Jurkat, Clone E6-1 (cell line): ENCODE measurements at regions not wholly inside any gene's neighbourhood (a gene's known extent, or its start where the extent isn't known, plus 50 kb on each side); places are given as distances from the start of the nearest gene placed in this dataset.
"Not testable (repeated sequence)": the region's sequence is repeated elsewhere in the genome, so short reads cannot be mapped to it uniquely, and the experiment has no call there.

Source experiments
- DNase-seq: peaks from one replicate; pipeline ENCODE4 v3.0.0-alpha.2; 2011; ENCODE audit warnings: low read depth, low spot score
- H3K4me3 ChIP-seq: 2 replicates; pipeline ENCODE4 v1.5.1; 2011; ENCODE audit warnings: mild to moderate bottlenecking, low read length, control low read depth, moderate library complexity

DNA sequence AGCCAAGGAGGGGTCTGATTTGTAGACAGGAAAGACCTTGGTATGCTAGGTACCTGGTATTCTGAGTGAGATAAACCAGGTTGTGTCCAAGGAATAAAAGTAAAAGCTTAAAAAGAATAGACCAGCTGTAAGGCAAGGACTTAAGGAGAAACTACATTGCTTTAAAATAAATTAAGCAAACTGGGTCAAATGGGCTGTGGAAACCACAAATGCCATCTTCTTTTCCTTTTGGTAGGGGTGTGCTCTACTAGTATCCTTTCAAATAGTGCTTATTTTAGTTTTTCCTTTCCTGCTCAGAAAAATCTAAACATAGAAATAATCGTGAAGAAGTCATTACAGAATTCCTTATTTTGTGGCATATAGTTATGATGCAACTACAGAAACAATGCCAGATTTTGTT is 138.6 kb upstream of the KLF12 start:
- H3K4me3 ChIP-seq, result no peak overlapping the region
- DNase-seq, result no peak

DNA sequence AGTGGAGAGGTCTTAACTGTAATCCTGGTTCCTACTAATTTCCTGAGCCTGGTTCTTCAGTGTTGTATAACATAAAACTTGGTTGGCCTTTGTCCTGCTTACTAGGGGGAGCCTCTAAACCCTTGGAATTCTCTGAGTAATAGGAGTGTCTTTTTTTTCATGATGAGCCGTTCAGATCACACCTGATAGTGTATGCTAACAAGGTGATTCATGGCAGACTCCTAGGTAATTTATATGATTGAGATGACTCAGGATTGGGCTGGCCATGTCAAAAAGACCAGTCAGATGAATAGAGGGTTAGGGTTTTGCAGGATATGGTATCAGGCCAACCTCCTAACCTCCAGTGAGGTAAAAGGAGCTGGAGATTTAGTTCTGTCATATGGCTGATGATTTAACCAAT is 135.8 kb upstream of the KLF12 start:
- H3K4me3 ChIP-seq, result no peak overlapping the region
- no peak for DNase-seq

DNA sequence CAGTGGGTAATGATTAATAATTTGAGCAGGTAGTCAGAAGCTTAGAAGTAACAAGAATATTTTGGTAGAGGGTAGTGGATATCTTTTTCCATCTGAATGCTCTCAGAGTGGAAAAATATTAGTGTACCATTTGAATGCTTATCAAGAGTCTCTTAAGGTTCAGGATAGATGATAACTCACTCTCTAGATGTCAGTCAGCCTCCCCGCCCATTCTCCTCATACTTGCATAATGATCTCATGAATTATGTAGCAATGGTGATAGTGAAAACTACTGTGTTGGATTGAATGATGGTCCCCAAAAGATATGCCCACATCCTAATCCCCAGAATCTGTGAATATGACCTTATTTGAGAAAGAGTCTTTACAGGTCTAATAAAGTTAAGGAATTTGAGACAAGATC is 132.7 kb upstream of the KLF12 start:
- H3K4me3 ChIP-seq, result no peak overlapping the region
- DNase-seq, result no peak

DNA sequence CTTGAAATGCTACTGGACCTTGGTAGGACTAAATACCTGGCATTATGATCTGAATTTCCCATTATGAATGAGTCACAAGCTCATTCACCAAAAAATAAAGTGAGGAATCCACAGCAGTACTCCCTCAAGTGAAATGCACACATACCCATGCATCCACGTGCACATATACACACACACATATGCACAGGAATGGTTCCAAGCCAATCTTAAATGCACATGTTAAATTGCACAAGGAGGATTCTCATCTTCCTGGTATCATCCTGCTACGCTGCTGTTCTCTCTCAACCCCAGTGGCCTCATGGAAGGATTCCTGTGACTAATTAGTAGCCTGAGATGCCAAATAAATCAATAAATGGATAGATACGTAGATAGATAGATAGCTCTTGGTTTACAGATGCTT is 132.1 kb upstream of the KLF12 start:
- no peak for DNase-seq
- H3K4me3 ChIP-seq, result no peak overlapping the region

DNA sequence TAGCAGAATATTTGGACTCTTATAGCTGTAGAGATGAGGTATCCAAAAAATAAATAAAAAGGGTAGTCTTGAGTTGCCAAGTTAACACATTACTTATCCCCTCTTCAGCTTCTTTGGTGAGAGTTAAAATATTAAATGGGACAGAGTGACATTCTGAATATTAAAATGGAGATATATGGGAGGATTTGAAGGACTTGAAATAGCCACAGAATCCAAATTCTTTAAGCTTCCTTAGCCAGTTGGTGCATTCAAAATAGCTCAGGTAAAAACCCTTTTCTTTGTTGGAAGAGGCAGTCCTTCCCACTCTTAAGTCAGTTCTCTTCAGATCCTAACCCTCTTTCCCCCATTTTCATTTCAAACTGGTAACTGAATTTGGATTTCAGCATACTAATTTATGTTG is 130.1 kb upstream of the KLF12 start:
- no peak overlapping the region for H3K4me3 ChIP-seq
- no peak for DNase-seq

DNA sequence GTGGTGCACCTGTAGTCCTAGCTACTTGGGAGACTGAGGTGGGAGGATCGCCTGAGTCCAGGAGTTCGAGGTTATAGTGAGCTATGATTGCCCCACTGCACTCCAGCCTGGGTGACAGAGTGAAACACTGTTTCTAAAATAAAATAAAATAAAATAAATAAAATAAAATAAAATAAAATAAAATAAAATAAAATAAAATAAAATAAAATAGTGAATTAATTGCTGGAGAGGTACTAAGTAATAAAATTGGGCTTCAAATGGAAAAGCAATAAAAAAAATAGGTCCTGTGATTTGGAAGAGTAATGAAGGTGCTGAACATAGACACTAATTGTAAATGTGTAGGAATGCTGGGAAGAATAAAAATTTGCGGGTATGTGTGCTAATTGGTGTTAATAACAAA is 126.2 kb upstream of the KLF12 start:
- not testable (repeated sequence) for H3K4me3 ChIP-seq, DNase-seq

DNA sequence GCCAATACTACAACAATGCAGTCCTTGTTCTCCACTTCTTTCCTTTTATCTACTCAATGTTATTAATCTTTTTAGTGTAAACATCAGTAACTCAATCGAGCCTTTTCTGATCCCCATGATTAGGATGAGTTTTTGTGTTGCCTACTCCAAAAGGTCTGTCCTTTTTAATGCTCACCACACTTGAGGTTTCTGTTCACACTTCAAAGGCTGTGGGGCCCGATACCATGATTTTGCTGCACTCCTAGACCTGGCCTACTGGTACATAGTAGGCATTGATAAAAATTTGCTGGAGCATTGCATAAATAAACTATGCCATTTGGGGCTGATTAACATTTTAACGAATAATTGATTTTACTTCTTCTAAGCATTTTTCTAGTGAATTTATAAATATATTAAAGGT is 125.4 kb upstream of the KLF12 start:
- no peak for DNase-seq
- no peak overlapping the region for H3K4me3 ChIP-seq

DNA sequence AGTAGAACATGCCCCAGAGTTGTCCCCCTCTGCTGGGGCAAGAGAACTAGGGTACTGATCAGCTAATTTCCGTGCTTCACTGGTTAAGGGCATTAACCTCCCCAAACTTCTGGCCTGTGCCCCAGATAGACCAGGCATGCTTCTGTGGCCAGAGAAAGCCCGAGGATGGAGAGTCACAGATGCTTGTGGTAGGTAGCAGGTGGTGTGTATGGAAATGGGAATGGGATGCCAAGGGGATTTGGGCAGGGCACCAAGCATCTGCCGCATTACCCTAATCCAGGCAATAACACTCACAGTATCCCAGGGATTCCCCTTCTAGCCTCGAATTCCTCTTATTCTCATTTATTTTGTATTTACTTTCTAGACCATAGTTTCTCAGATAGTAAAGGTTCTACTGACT is 124.8 kb upstream of the KLF12 start:
- no peak for DNase-seq
- H3K4me3 ChIP-seq, result no peak overlapping the region

DNA sequence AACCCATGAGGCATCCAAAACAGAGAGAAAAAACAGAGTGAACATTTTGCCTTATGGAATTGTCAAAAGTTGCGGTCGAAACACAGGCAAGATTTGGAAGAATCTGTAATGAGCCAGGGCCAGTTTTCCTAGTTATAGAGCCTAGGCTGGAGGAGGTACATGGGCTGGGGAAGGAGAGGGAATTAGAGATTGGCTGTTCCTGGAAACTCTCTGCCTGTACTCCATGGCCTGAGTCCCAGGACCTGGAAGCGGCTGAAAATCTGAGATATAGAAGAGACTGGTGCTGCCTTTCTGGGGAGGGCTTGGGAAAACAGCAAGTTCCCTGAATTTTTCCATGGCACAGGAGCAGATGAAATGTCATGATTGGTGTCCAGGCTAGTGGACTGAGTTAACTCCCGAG is 122.8 kb upstream of the KLF12 start:
- no peak overlapping the region for H3K4me3 ChIP-seq
- no peak for DNase-seq

DNA sequence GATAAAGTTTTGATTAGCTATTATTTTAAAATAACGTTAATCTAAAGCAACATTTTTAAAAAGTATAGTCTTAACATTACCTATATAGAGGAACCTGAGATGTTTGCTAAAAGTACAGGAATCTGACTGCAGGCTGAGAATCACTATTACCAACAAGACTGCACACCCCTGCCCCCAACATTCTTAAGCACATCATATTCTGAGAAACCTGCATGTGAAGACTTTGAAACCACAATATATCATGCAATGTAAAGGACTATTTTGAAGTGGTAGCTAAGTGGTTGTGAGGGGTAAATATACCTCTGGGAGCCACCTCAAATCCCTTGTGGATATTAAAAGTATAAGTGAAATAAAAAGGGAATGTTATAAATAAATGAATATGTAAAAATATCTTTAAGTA is 119.0 kb upstream of the KLF12 start:
- no peak for DNase-seq
- H3K4me3 ChIP-seq, result no peak overlapping the region

DNA sequence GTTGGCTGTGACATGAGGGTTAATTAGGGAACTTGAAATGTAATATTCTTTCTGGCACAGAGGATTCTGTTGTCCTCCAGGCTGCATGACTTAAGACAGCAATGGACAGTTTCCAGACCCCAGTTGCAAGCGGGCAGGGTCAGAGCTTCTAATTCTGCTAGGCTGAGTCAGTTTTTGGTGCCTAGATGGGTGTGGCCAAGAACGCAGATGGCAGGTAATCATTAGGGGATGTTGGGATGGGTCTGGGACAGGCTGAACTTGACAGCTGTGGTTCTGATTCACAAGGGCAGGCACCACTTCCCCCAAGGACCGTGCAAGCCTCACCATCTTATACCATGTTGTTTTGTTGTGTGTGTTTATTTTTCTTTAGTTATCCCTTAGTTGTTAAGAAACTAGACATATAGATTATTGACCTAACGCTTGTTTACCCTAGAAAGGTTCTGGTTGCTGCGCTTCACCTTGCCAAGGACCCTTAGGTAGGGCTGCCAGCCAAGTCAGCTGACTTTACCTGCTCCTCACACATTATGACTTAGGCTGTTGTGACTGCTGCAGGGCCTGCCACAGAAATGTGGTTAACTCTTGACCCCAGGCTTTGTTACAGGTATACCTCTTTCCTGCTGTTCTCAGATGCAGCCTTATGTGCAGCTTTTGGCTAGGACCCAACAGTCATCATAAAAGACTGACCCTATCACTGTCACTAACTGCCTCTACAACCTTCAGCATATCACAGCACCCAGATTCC is 117.7 kb upstream of the KLF12 start:
- H3K4me3 ChIP-seq, result no peak overlapping the region
- no peak for DNase-seq

DNA sequence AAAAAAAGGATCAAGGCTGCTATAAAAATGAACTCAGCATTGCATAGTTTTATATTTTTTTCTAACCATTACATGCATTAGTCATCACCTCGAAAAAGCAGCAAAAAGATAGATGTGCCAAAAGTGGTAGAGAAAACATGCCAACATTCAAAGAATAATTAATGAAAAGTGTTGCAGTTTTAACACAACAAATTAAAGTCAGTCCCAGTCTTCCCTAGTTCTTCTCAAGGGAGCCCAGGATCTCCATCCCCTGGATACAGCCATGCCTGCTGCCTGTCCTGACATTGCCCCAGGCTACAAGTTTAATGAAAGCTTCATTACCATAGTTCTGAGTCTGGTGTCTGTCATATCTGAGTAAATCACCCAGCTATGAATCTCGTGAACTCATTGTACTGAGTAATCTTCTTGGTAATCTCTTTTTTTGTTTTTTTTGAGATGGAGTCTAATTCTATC is 116.6 kb upstream of the KLF12 start:
- no peak for DNase-seq
- H3K4me3 ChIP-seq, result no peak overlapping the region

DNA sequence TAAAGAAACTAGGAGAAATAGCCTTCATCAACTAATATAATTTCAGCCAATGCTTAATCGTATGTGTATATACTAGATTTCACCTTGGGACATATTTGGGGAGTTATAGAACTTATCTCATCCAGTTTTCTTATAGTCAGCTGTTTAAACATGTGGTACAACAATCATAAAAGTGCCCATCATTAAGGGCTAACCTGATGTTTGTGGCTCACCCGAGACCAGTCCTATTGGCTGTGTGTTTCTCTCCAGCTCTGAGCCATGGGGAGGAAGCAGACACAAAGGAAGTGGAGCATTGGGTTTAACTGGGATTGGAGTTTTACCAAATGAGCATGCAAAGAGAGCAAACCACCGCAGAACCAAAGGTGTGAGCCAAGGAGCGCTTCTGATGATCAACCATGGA is 114.3 kb upstream of the KLF12 start:
- H3K4me3 ChIP-seq, result no peak overlapping the region
- no peak for DNase-seq

DNA sequence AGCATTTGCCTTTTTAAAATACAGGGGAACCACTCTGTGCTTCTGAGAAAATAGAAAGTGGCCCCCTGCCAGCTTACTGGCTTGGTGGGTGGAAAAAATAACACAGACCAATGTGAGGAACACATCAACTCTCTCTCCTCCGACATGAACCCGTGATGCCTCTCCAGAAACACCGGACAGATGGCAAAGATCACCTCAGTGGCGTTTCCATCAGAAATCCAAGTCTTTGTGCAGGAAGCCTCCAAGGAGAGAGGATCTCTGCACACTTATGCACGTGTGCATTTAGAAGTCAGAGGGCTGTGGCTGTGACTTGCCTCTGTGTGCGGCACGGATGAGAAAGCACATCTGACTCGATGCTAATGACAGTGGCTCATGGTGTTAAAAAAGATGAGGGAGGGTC is 112.3 kb upstream of the KLF12 start:
- no peak for DNase-seq

DNA sequence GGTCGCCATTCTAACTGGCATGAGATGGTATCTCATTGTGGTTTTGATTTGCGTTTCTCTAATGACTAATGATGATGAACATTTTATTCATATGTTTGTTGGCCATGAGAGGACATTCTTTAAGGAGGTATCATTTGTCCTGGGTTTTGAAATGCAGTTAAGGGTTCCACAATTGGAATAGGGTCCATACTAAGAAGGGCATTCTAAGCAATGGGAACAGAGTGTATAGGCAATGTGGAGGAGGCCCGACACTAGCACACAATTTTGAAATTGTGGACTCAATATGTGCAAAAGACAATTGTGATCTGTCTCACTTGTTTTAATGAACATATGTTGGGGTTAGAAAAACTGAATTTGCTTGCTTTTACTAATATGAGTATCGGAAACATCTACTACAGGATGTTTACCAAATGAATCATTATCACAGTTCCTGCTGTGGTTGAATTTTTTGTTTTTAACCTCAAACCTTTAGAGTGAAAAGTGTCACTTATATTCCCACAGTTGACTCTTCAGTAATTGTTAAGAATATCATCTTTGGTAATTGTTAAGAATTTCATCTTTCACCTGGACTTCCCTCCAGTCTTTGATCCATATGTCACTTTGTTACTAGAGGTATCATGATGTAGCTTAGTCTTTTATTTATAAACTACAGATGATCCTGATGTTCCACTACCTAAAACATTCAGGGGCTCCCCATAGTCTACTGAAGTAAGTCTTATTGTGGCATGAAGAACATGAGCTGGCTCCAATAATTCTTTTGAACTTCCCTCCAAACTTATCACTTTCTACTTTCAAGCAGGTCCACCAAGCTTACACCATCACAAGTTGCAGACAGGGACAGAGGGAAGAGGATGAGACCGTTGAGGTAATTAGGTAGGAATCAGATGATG is 109.7 kb upstream of the KLF12 start:
- peak; percentile 18 for DNase-seq
- no peak overlapping the region for H3K4me3 ChIP-seq

More for the DNA sequence above, 112.3 kb upstream of the KLF12 start:
- no peak overlapping the region for H3K4me3 ChIP-seq

DNA sequence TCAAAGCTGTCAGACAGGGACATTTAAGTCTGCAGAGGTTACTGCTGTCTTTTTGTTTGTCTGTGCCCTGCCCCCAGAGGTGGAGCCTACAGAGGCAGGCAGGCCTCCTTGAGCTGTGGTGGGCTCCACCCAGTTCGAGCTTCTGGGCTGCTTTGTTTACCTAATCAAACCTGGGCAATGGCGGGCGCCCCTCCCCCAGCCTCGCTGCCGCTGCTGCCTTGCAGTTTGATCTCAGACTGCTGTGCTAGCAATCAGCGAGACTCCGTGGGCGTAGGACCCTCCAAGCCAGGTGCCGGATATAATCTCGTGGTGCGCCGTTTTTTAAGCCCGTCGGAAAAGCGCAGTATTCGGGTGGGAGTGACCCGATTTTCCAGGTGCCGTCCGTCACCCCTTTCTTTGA is 107.1 kb upstream of the KLF12 start:
- DNase-seq, H3K4me3 ChIP-seq: not testable (repeated sequence)

DNA sequence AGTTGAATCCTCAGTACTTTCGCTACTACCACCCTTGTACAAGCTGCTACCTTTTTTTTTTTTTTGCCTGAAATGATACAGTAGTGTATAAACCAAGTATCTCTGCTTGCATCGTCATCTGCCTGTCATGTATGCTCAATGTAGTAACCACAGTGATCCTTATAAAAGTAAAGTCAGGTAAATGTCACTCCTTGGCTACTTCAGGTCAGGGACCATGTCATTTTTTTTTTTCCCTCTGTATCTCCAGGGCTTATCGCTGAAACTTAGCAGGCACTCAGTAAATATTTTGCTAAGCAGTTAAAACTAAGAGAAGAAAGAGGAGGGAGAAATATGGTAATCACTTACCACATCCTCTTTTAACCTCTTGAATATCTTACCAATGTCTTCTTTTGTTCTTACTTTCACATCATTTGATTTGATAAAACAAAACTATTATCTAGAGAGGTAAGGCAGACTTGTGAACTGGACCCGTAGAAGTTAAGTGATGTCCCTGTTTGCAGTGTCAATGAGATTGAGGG is 96.8 kb upstream of the KLF12 start:
- H3K4me3 ChIP-seq, result no peak overlapping the region
- peak; percentile 24 for DNase-seq

DNA sequence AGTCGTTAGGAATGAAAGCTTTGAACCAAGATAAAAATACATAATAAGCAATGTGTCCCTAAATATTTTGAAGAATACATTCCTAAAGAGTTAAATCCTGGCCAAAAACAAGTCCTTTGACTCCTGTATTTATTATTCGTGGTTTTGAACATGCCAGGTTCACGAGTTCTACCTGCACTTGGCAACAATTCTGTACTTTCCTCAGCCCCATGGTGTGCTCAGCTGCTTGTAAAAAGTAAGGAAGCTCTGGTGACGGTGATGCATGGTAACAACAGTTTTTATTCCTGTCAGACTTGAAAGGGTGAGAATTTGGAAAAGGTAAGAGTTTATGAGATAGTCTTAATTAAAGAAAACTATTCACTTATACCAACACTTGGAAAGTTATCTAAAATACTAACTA is 95.0 kb upstream of the KLF12 start:
- H3K4me3 ChIP-seq, result no peak overlapping the region
- no peak for DNase-seq

DNA sequence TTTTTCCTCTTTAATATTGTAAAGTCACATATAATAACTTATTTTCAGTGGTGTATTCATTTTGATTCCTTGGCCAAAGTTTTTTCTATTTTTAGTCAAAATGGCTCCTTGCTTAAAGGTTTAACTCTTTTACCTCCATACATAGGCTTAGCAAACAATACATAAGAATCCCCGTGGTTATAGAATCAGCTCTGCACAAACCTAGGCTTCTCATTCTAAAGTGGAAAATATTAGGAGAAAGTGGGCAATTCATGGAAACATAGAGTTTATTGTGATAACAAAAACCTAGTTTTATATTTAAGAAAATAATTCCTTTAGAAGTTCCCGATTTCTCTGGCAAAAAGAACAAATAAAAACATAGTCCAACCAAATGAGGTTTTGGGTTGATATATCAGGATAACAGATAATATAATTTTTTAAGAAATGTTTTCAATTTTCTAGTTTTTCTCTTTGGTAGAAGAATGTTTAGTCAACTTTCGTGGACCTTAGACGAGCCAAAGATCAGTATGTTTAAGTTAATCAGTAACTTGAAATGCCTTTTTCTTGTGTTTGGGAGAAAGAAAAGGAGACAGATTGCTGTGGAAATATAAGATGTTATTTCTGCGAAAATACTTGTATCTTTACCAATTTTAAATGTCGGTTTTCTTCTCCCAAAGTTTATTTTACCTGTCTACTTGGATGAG is 93.4 kb upstream of the KLF12 start:
- DNase-seq, result no peak
- no peak overlapping the region for H3K4me3 ChIP-seq
